Caco-2 (cell line): ENCODE measurements at regions not wholly inside any gene's neighbourhood (a gene's known extent, or its start where the extent isn't known, plus 50 kb on each side); places are given as distances from the start of the nearest gene placed in this dataset.
A peak's percentile ranks its signal among the peaks of the same experiment; 100 is the strongest.

ENCODE experiments used
- BruUV-seq: library from RNA; stranded (reverse); fragments of 400-500 nt; replicated peaks from 2 replicates; lab custom pipeline; 2021; lab: Mats Ljungman, UMichigan
- CTCF ChIA-PET: fragments of 300-600 bp; sonication (Branson Sonifier 250); formaldehyde crosslinking; loops from one replicate; lab custom pipeline; 2022; ENCODE audit warnings: antibody characterized with exemption; lab: Charles Lee
- POLR2A ChIA-PET: fragments of 300-600 bp; sonication (Branson Sonifier 250); formaldehyde crosslinking; loops from one replicate; lab custom pipeline; 2022; ENCODE audit warnings: antibody characterized with exemption; lab: Charles Lee
- DNase-seq, 2 experiments: peaks; one replicate each; pipeline versions ENCODE4 v3.0.0 to v3.0.0-alpha.2; 2020 to 2022
- H3K27me3 ChIP-seq: replicated peaks from 2 replicates; pipeline ENCODE4 v1.6.0; 2011; ENCODE audit warnings: low read length; ENCODE audit not compliant: control insufficient read depth, insufficient read depth
- H3K36me3 ChIP-seq: 2 replicates; pipeline ENCODE4 v1.5.1; 2011; ENCODE audit warnings: low read length; ENCODE audit not compliant: control insufficient read depth, insufficient read depth
- H3K4me1 ChIP-seq: fragments of 250-450 bp; sonication (Bioruptor Pico); 2 replicates; pipeline ENCODE4 v1.5.1; 2020; ENCODE audit warnings: mild to moderate bottlenecking
- H3K4me3 ChIP-seq: 2 replicates; pipeline ENCODE4 v1.5.1; 2011; ENCODE audit warnings: low read depth, mild to moderate bottlenecking, control low read depth, low read length
- H3K9me3 ChIP-seq: fragments of 250-450 bp; sonication (Bioruptor Pico); 2 replicates; pipeline ENCODE4 v1.5.1; 2020; ENCODE audit warnings: mild to moderate bottlenecking, moderate library complexity
- H3K27ac Mint-ChIP-seq: one replicate; pipeline ENCODE4 v1.8.0; 2022; ENCODE audit warnings: mixed read lengths; ENCODE audit not compliant: unreplicated experiment
- H3K27me3 Mint-ChIP-seq: one replicate; pipeline ENCODE4 v1.8.0; 2022; ENCODE audit warnings: mixed read lengths; ENCODE audit not compliant: insufficient read depth, unreplicated experiment
- H3K36me3 Mint-ChIP-seq: one replicate; pipeline ENCODE4 v1.8.0; 2022; ENCODE audit warnings: mild to moderate bottlenecking, mixed read lengths; ENCODE audit not compliant: insufficient read depth, unreplicated experiment
- H3K4me1 Mint-ChIP-seq: one replicate; pipeline ENCODE4 v1.8.0; 2022; ENCODE audit warnings: low read depth, mixed read lengths; ENCODE audit not compliant: unreplicated experiment
- H3K4me3 Mint-ChIP-seq: one replicate; pipeline ENCODE4 v1.8.0; 2022; ENCODE audit warnings: mild to moderate bottlenecking, moderate library complexity, mixed read lengths; ENCODE audit not compliant: unreplicated experiment
- H3K9me3 Mint-ChIP-seq: one replicate; pipeline ENCODE4 v1.8.0; 2022; ENCODE audit warnings: mixed read lengths; ENCODE audit not compliant: unreplicated experiment
- intact Hi-C: fragments of 100-400 bp; cut with micrococcal nuclease; formaldehyde crosslinking; loops from one replicate; pipeline ENCODE4 v1.10.0; 2022; ENCODE audit not compliant: unreplicated experiment
- TF ChIP-seq, protein P1 (sequence below), 2 experiments: fragments of 200-600 bp in 1 of 2; IDR thresholded peaks; 1 replicate in 1 of 2; 2 replicates in 1 of 2; pipeline versions ENCODE4 v1.5.1 to v1.8.0; 2011 to 2022; ENCODE audit warnings: antibody characterized with exemption in 1 of 2, control low read depth in 1 of 2, inconsistent platforms in 1 of 2, low read depth in 1 of 2, low read length in 1 of 2, mild to moderate bottlenecking in 1 of 2, moderate library complexity in 1 of 2; ENCODE audit not compliant: insufficient read depth in 1 of 2, severe bottlenecking in 1 of 2, unreplicated experiment in 1 of 2

DNA sequence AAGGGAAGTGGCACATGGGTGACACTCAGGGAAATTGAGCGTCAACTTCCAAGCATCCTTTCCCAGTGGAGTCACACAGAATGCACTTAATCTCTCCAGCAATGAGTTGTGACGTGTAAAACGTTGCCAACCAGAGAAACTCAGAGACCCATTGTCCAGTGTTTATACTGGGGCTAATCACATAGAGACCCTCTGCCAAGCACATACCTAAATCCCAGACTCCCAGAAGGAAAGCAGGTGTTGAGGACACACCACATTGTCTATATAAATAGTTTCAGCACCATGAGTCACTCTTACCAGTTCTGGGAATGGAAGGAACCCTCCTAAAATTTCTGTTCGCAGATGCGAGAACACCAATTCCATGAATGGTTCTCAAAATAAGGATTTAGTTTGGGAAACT is 76.4 kb upstream of the BET1 start:
- H3K27me3 Mint-ChIP-seq = peaks cover 19% of the 10 kb centered on the region
- POLR2A ChIA-PET = no interaction called here
- CTCF ChIA-PET = no interaction called here
- Histone ChIP-seq H3K4me3 (no peak overlapping the region), H3K4me1 (no peaks in the 10 kb centered on the region), H3K9me3 (no peaks in the 10 kb centered on the region), H3K27me3 (no peaks in the 10 kb centered on the region; the same call in 1 of the 2 replicates), H3K36me3 (no peaks in the 10 kb centered on the region)
- no peak overlapping the region for H3K4me3 Mint-ChIP-seq
- H3K27ac Mint-ChIP-seq = no peak overlapping the region
- intact Hi-C loops = loop anchor here (10.0 kb wide), 1 partner anchor 144 kb away; no protein-coding TSS in a partner anchor
- DNase-seq = no peak
- H3K36me3 Mint-ChIP-seq = no peaks in the 10 kb centered on the region
- no peaks in the 10 kb centered on the region for H3K4me1 Mint-ChIP-seq
- TF ChIP-seq, protein P1, sequence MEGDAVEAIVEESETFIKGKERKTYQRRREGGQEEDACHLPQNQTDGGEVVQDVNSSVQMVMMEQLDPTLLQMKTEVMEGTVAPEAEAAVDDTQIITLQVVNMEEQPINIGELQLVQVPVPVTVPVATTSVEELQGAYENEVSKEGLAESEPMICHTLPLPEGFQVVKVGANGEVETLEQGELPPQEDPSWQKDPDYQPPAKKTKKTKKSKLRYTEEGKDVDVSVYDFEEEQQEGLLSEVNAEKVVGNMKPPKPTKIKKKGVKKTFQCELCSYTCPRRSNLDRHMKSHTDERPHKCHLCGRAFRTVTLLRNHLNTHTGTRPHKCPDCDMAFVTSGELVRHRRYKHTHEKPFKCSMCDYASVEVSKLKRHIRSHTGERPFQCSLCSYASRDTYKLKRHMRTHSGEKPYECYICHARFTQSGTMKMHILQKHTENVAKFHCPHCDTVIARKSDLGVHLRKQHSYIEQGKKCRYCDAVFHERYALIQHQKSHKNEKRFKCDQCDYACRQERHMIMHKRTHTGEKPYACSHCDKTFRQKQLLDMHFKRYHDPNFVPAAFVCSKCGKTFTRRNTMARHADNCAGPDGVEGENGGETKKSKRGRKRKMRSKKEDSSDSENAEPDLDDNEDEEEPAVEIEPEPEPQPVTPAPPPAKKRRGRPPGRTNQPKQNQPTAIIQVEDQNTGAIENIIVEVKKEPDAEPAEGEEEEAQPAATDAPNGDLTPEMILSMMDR (IDR thresholded peaks at IDR 0.05; ENCODE audit: insufficient read depth in 1 of 2, low read depth in 1 of 2, low read length in 1 of 2, severe bottlenecking in 1 of 2, unreplicated experiment in 1 of 2) = no peak
- no TSS peak for BruUV-seq
- H3K9me3 Mint-ChIP-seq = no peaks in the 10 kb centered on the region

DNA sequence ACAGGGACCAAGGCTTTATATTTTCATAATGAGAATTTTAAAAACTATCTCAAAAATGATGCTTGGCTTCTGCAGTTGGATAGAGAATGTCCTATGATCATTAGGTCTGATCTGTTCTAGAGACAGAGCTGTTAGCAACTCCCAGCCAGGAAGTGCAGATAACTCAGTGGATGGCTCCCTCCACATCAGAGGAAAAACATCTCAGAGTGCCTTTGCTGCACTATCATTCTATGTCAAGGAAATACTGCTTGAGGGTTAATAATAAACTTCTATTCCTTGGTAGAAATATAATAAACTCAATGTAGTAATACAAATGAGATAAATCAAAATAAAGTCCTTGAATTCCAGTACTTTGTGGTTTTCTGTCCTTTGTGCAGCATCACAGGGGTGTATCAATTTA is 78.0 kb upstream of the BET1 start:
- no peak for DNase-seq
- ChIA-PET CTCF (no interaction called here), POLR2A (no interaction called here)
- H3K4me1 Mint-ChIP-seq = no peaks in the 10 kb centered on the region
- H3K36me3 ChIP-seq = no peaks in the 10 kb centered on the region
- no peak overlapping the region for H3K4me3 Mint-ChIP-seq
- no peaks in the 10 kb centered on the region for H3K9me3 Mint-ChIP-seq
- H3K27me3 ChIP-seq = no peaks in the 10 kb centered on the region
- BruUV-seq = no TSS peak
- no peak overlapping the region for H3K27ac Mint-ChIP-seq
- H3K4me1 ChIP-seq = no peaks in the 10 kb centered on the region
- H3K27me3 Mint-ChIP-seq = peaks cover 19% of the 10 kb centered on the region
- no peaks in the 10 kb centered on the region for H3K36me3 Mint-ChIP-seq
- TF ChIP-seq, protein P1 (IDR thresholded peaks at IDR 0.05; ENCODE audit: insufficient read depth in 1 of 2, low read depth in 1 of 2, low read length in 1 of 2, severe bottlenecking in 1 of 2, unreplicated experiment in 1 of 2) = no peak
- H3K4me3 ChIP-seq = no peak overlapping the region
- no peaks in the 10 kb centered on the region for H3K9me3 ChIP-seq
- intact Hi-C loops = loop anchor here (10.0 kb wide), 1 partner anchor 143 kb away; no protein-coding TSS in a partner anchor

DNA sequence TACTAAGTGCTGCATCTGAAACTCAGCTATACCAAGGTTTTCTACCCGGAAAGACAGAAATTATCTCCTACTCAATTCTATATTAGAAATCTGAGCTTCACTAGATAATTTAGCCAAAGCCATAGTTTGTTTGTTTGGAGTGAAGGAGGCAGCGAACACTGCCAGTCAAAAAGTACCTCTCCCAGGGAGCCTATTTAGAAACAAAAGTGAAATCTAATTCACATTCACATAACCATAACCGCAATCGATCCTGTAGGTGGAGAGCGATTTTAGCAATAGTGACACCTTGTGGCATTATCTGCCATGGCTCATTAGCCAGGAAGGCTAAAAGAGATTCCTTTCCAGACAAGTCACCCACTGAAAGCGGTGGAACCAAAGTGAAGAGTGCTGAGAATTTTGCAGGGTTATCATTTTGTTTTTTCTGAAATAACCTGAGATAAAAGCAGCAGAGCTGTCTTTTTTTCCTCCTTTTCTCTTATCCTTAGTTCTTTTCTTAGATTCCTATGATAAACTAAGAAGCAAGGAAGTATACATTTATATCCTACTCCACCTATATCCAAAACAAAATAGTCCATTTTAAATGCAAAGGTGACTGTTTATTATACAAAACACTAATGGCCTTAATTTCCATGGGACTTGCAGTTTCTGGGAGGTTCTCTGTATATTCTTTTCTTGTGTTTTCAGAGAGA is 83.7 kb upstream of the BET1 start:
- ChIA-PET POLR2A (no interaction called here), CTCF (interaction anchor here (1.2 kb wide), 1 partner anchor 185 kb away, joined by 3 read pairs; no protein-coding TSS in a partner anchor)
- H3K27ac Mint-ChIP-seq = no peak overlapping the region
- H3K4me1 Mint-ChIP-seq = no peaks in the 10 kb centered on the region
- no peaks in the 10 kb centered on the region for H3K9me3 Mint-ChIP-seq
- TF ChIP-seq, protein P1 (IDR thresholded peaks at IDR 0.05; ENCODE audit: insufficient read depth in 1 of 2, low read depth in 1 of 2, low read length in 1 of 2, severe bottlenecking in 1 of 2, unreplicated experiment in 1 of 2) = peak; percentile 53 to 88
- peaks cover 28% of the 10 kb centered on the region for H3K27me3 Mint-ChIP-seq
- intact Hi-C loops = loop anchor here (1.0 to 10.0 kb wide), 7 partner anchors 86 to 843 kb away; partner anchors contain the start of gene BET1
- peak; percentile 54 to 60 for DNase-seq
- H3K36me3 Mint-ChIP-seq = no peaks in the 10 kb centered on the region
- BruUV-seq = no TSS peak
- peaks cover 2% of the 10 kb centered on the region; the same call in 1 of the 2 replicates for H3K27me3 ChIP-seq
- H3K4me3 Mint-ChIP-seq = no peak overlapping the region
- no peak overlapping the region for H3K4me3 ChIP-seq
- no peaks in the 10 kb centered on the region for H3K36me3 ChIP-seq
- no peaks in the 10 kb centered on the region for H3K4me1 ChIP-seq
- H3K9me3 ChIP-seq = no peaks in the 10 kb centered on the region
